Erythroblast (primary cell): ENCODE measurements at regions not wholly inside any gene's neighbourhood (a gene's known extent, or its start where the extent isn't known, plus 50 kb on each side); places are given as distances from the start of the nearest gene placed in this dataset.
"Not testable (repeated sequence)": the region's sequence is repeated elsewhere in the genome, so short reads cannot be mapped to it uniquely, and the experiment has no call there.

Experiments used
- GATA1 ChIP-seq: IDR thresholded peaks from 2 replicates; pipeline ENCODE4 v1.6.1; 2011; ENCODE audit warnings: low read depth, mild to moderate bottlenecking, control low read depth, low read length, moderate library complexity
- POLR2A ChIP-seq: IDR thresholded peaks from 2 replicates; pipeline ENCODE4 v1.6.1; 2011; ENCODE audit warnings: mild to moderate bottlenecking, low read length

GRCh38 chr4:188797011-188797410 is 657.8 kb downstream of the TRIML1 start:
- not testable (repeated sequence) for TF ChIP-seq POLR2A, GATA1
